ENCODE measurements at regions not wholly inside any gene's neighbourhood (a gene's known extent, or its start where the extent isn't known, plus 50 kb on each side); places are given as distances from the start of the nearest gene placed in this dataset.

DNA sequence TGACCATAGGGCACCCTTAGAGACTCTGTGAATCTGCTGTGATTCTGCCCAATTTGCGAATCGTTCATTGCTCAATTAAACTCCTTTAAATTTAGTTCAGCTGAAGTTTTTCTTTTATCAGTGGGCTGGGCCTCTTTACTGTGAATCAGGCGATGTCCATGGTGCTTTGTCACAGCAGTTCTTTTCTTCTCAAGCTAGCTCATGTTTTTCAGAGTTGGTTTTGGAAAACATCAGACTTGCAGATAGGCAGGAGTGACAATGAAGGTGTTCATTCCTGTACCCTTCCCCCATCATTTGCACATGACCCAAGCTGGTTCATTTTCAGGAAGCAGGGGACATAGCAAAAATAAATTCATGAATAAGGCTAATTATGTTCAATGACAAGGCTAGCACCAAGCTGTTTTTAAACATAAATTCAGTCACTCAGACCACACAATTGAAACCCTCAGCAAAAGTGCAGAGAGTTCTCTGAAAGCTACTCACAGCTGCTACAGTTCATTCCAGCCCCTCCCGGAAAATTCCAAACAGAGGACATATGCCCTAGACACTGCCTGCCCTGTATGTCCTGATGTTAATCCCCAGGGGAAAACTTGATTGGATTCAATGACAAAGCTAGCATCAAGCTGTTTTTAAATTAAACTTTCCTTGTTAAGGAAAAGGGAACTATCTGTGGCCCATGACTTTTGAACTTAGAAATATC lies 383.3 kb downstream of the C12orf75 start:
- no peak for TF ChIP-seq GATA2 (IDR thresholded peaks at IDR 0.05; ENCODE audit: low read depth, low read length)
- TF ChIP-seq GATA3 (IDR thresholded peaks at IDR 0.05; ENCODE audit: low read depth, low read length), result no peak

Data from SH-SY5Y (cell line).